ENCODE measurements at regions not wholly inside any gene's neighbourhood (a gene's known extent, or its start where the extent isn't known, plus 50 kb on each side); places are given as distances from the start of the nearest gene placed in this dataset.
"Not testable (repeated sequence)": the region's sequence is repeated elsewhere in the genome, so short reads cannot be mapped to it uniquely, and the experiment has no call there.

DNA sequence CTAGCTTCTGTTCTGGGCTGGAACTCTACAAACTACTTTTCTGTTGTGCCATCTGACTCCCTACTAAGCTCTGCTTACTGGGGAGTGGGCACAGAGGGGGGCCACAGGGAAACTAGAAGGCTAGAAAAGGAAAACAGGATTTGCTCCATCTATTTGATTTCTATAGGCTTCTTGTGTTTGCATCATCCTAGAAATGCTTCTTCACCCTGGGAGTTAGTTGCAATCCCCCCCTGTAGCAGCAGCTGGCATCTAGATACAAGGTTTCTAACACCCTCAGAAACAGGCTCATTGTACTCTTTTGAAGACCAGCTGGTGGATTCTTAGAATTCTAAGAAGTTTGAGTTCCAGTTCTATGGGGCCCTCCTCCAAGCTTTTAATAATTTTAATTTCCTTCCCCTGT lies 213.4 kb downstream of the TMA16 start:
- Histone ChIP-seq H3K36me3 (ENCODE audit: control insufficient read depth, insufficient read depth, low read length) (no peaks in the 10 kb centered on the region), H3K27ac (ENCODE audit: insufficient read depth, low read depth, low read length, poor library complexity, severe bottlenecking) (peak overlapping the region; percentile 41), H3K27me3 (ENCODE audit: control insufficient read depth, insufficient read depth, low read length, poor library complexity, severe bottlenecking) (no peaks in the 10 kb centered on the region), H3K4me3 (ENCODE audit: insufficient read depth, low read depth, low read length) (no peak overlapping the region), H3K4me1 (ENCODE audit: control insufficient read depth, insufficient read depth, low read length) (no peaks in the 10 kb centered on the region), H3K9me3 (ENCODE audit: control insufficient read depth, low read length) (no peaks in the 10 kb centered on the region)

DNA sequence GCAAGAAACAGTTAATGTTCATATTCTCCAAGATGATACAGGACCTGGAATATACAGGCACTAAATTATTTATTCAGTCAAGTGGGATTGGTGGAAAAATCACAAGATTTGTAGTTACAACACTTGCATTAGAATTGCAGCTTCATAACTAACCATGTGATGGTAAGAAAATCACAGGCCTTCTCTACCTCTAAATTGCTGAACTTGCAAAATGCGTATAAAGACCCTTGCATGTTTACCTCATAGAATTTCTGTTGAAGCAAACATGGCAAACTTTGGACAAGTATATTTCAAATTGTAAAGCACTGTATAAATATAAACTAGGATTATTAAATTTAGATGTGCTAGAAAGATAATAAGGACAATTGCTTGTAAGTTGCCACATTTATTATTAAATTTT lies 215.1 kb downstream of the TMA16 start:
- no peaks in the 10 kb centered on the region for H3K4me1 ChIP-seq (ENCODE audit: control insufficient read depth, insufficient read depth, low read length)
- H3K4me3 ChIP-seq (ENCODE audit: insufficient read depth, low read depth, low read length) = no peak overlapping the region
- no peaks in the 10 kb centered on the region for H3K27me3 ChIP-seq (ENCODE audit: control insufficient read depth, insufficient read depth, low read length, poor library complexity, severe bottlenecking)
- H3K9me3 ChIP-seq (ENCODE audit: control insufficient read depth, low read length) = no peaks in the 10 kb centered on the region
- H3K27ac ChIP-seq (ENCODE audit: insufficient read depth, low read depth, low read length, poor library complexity, severe bottlenecking) = no peak overlapping the region
- WGBS, 2 experiments = 95 to 100% methylated on average over 1 of the region's 1 CpG
- H3K36me3 ChIP-seq (ENCODE audit: control insufficient read depth, insufficient read depth, low read length) = no peaks in the 10 kb centered on the region

- no peaks in the 10 kb centered on the region for H3K9me3 ChIP-seq (ENCODE audit: control insufficient read depth, low read length)
- no peak overlapping the region for H3K27ac ChIP-seq (ENCODE audit: insufficient read depth, low read depth, low read length, poor library complexity, severe bottlenecking)
- H3K4me3 ChIP-seq (ENCODE audit: insufficient read depth, low read depth, low read length) = no peak overlapping the region
- no peaks in the 10 kb centered on the region for H3K36me3 ChIP-seq (ENCODE audit: control insufficient read depth, insufficient read depth, low read length)
- no peaks in the 10 kb centered on the region for H3K4me1 ChIP-seq (ENCODE audit: control insufficient read depth, insufficient read depth, low read length)
- no CpG with 5 or more reads among the region's 2 CpGs for WGBS, 2 experiments
- no peaks in the 10 kb centered on the region for H3K27me3 ChIP-seq (ENCODE audit: control insufficient read depth, insufficient read depth, low read length, poor library complexity, severe bottlenecking)
Observed at GRCh38 chr4:163710158-163710557, 215.7 kb downstream of the TMA16 start.

GRCh38 chr4:163724495-163724894 lies 230.0 kb downstream of the TMA16 start:
- H3K27me3 ChIP-seq (ENCODE audit: control insufficient read depth, insufficient read depth, low read length, poor library complexity, severe bottlenecking); H3K9me3 ChIP-seq (ENCODE audit: control insufficient read depth, low read length); H3K4me1 ChIP-seq (ENCODE audit: control insufficient read depth, insufficient read depth, low read length); H3K36me3 ChIP-seq (ENCODE audit: control insufficient read depth, insufficient read depth, low read length); H3K27ac ChIP-seq (ENCODE audit: insufficient read depth, low read depth, low read length, poor library complexity, severe bottlenecking); H3K4me3 ChIP-seq (ENCODE audit: insufficient read depth, low read depth, low read length): not testable (repeated sequence)
- WGBS, 2 experiments = 94 to 98% methylated on average over 9 of the region's 9 CpGs

- H3K4me3 ChIP-seq (ENCODE audit: insufficient read depth, low read depth, low read length) = no peak overlapping the region
- no peaks in the 10 kb centered on the region for H3K9me3 ChIP-seq (ENCODE audit: control insufficient read depth, low read length)
- no peak overlapping the region for H3K27ac ChIP-seq (ENCODE audit: insufficient read depth, low read depth, low read length, poor library complexity, severe bottlenecking)
- no peaks in the 10 kb centered on the region for H3K27me3 ChIP-seq (ENCODE audit: control insufficient read depth, insufficient read depth, low read length, poor library complexity, severe bottlenecking)
- no peaks in the 10 kb centered on the region for H3K4me1 ChIP-seq (ENCODE audit: control insufficient read depth, insufficient read depth, low read length)
- WGBS, 2 experiments = 77% methylated on average over 2 of the region's 2 CpGs; no CpG with 5 or more reads in 1 of the 2 experiments
- H3K36me3 ChIP-seq (ENCODE audit: control insufficient read depth, insufficient read depth, low read length) = no peaks in the 10 kb centered on the region
Observed at GRCh38 chr4:163726641-163727040, 232.2 kb downstream of the TMA16 start.

DNA sequence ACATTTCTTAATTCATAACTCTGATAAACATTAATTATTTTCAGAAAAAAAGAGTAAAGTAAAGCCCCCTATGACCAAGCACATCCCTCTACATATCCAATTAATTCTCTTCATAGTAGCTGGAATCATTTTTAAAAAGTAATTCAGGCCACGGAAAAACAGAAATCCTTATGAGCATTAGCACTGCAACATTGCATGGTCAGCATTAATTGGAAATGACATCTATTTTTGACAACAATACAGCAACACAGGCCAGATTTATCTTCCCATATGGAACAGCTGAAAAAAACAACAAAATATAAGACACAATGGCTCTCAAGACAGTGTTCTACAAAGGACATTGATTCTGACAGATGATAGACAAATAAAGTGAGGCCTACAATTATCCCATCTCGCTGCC lies 236.6 kb downstream of the TMA16 start:
- H3K4me3 ChIP-seq (ENCODE audit: insufficient read depth, low read depth, low read length) = no peak overlapping the region
- H3K4me1 ChIP-seq (ENCODE audit: control insufficient read depth, insufficient read depth, low read length) = no peaks in the 10 kb centered on the region
- H3K27ac ChIP-seq (ENCODE audit: insufficient read depth, low read depth, low read length, poor library complexity, severe bottlenecking) = no peak overlapping the region
- H3K27me3 ChIP-seq (ENCODE audit: control insufficient read depth, insufficient read depth, low read length, poor library complexity, severe bottlenecking) = no peaks in the 10 kb centered on the region
- 93 to 95% methylated on average over 2 of the region's 2 CpGs for WGBS, 2 experiments
- H3K36me3 ChIP-seq (ENCODE audit: control insufficient read depth, insufficient read depth, low read length) = no peaks in the 10 kb centered on the region
- no peaks in the 10 kb centered on the region for H3K9me3 ChIP-seq (ENCODE audit: control insufficient read depth, low read length)

GRCh38 chr4:163732473-163732872 lies 238.0 kb downstream of the TMA16 start:
- no peak overlapping the region for H3K27ac ChIP-seq (ENCODE audit: insufficient read depth, low read depth, low read length, poor library complexity, severe bottlenecking)
- no peak overlapping the region for H3K4me3 ChIP-seq (ENCODE audit: insufficient read depth, low read depth, low read length)
- no peaks in the 10 kb centered on the region for H3K9me3 ChIP-seq (ENCODE audit: control insufficient read depth, low read length)
- no peaks in the 10 kb centered on the region for H3K36me3 ChIP-seq (ENCODE audit: control insufficient read depth, insufficient read depth, low read length)
- H3K27me3 ChIP-seq (ENCODE audit: control insufficient read depth, insufficient read depth, low read length, poor library complexity, severe bottlenecking) = no peaks in the 10 kb centered on the region
- H3K4me1 ChIP-seq (ENCODE audit: control insufficient read depth, insufficient read depth, low read length) = no peaks in the 10 kb centered on the region

- Histone ChIP-seq H3K4me1 (ENCODE audit: control insufficient read depth, insufficient read depth, low read length) (no peaks in the 10 kb centered on the region), H3K27ac (ENCODE audit: insufficient read depth, low read depth, low read length, poor library complexity, severe bottlenecking) (no peak overlapping the region), H3K4me3 (ENCODE audit: insufficient read depth, low read depth, low read length) (no peak overlapping the region), H3K36me3 (ENCODE audit: control insufficient read depth, insufficient read depth, low read length) (no peaks in the 10 kb centered on the region), H3K9me3 (ENCODE audit: control insufficient read depth, low read length) (no peaks in the 10 kb centered on the region), H3K27me3 (ENCODE audit: control insufficient read depth, insufficient read depth, low read length, poor library complexity, severe bottlenecking) (no peaks in the 10 kb centered on the region)
- WGBS, 2 experiments = 83 to 89% methylated on average over 1 of the region's 3 CpGs
Observed at GRCh38 chr4:163736876-163737275, 242.4 kb downstream of the TMA16 start.

DNA sequence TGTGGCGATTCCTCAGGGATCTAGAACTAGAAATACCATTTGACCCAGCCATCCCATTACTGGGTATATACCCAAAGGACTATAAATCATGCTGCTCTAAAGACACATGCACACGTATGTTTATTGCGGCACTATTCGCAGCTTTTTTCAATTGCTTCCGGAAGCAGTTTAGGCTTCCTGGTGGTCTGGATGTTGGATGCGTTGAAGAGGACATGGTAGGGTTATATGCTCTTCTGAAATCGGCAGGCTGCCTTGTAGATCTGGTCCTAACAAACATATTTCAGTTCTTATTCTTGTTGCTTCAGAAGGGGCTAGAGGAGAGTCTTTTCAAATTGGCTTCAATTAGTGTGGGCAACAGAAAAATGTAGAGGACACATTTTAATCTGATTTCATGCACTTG lies 243.4 kb downstream of the TMA16 start:
- not testable (repeated sequence) for H3K4me3 ChIP-seq (ENCODE audit: insufficient read depth, low read depth, low read length); H3K27me3 ChIP-seq (ENCODE audit: control insufficient read depth, insufficient read depth, low read length, poor library complexity, severe bottlenecking); H3K4me1 ChIP-seq (ENCODE audit: control insufficient read depth, insufficient read depth, low read length); H3K9me3 ChIP-seq (ENCODE audit: control insufficient read depth, low read length); H3K36me3 ChIP-seq (ENCODE audit: control insufficient read depth, insufficient read depth, low read length); H3K27ac ChIP-seq (ENCODE audit: insufficient read depth, low read depth, low read length, poor library complexity, severe bottlenecking)
- WGBS, 2 experiments = 92 to 95% methylated on average over 6 of the region's 7 CpGs

GRCh38 chr4:163738521-163738920 lies 244.0 kb downstream of the TMA16 start:
- Histone ChIP-seq H3K4me1 (ENCODE audit: control insufficient read depth, insufficient read depth, low read length) (no peaks in the 10 kb centered on the region), H3K9me3 (ENCODE audit: control insufficient read depth, low read length) (no peaks in the 10 kb centered on the region), H3K27me3 (ENCODE audit: control insufficient read depth, insufficient read depth, low read length, poor library complexity, severe bottlenecking) (no peaks in the 10 kb centered on the region), H3K36me3 (ENCODE audit: control insufficient read depth, insufficient read depth, low read length) (no peaks in the 10 kb centered on the region), H3K4me3 (ENCODE audit: insufficient read depth, low read depth, low read length) (no peak overlapping the region), H3K27ac (ENCODE audit: insufficient read depth, low read depth, low read length, poor library complexity, severe bottlenecking) (no peak overlapping the region)

DNA sequence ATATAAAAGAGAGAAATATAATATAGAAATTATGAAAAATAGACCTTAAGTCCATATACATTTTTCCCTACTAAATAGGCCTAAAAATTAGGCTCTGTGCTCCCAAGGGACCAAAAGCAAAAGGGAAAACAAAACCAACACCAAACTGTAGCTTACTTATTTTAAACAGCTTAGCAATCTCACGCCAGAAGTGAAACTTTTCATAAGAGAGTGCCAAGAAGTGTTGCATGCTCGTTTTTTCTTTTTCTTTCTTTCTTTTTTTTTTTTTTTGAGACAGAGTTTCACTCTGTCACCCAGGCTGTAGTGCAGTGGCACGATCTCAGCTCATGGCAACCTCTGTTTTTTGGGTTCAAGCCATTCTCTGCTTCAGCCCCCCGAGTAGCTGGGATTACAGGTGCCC lies 250.4 kb downstream of the TMA16 start:
- no peak overlapping the region for H3K27ac ChIP-seq (ENCODE audit: insufficient read depth, low read depth, low read length, poor library complexity, severe bottlenecking)
- no peaks in the 10 kb centered on the region for H3K9me3 ChIP-seq (ENCODE audit: control insufficient read depth, low read length)
- H3K4me1 ChIP-seq (ENCODE audit: control insufficient read depth, insufficient read depth, low read length) = no peaks in the 10 kb centered on the region
- H3K4me3 ChIP-seq (ENCODE audit: insufficient read depth, low read depth, low read length) = no peak overlapping the region
- 88 to 89% methylated on average over 4 of the region's 4 CpGs for WGBS, 2 experiments
- no peaks in the 10 kb centered on the region for H3K36me3 ChIP-seq (ENCODE audit: control insufficient read depth, insufficient read depth, low read length)
- H3K27me3 ChIP-seq (ENCODE audit: control insufficient read depth, insufficient read depth, low read length, poor library complexity, severe bottlenecking) = no peaks in the 10 kb centered on the region

Data from ectodermal cell (in vitro differentiated cells).